GM18498 (cell line): ENCODE measurements at regions not wholly inside any gene's neighbourhood (a gene's known extent, or its start where the extent isn't known, plus 50 kb on each side); places are given as distances from the start of the nearest gene placed in this dataset.

Experiments used
- ATAC-seq: cut with Tn5 transposase; IDR thresholded peaks from one replicate; pipeline ENCODE4 v1.9.1; 2021; ENCODE audit warnings: mild to moderate bottlenecking, moderate library complexity; ENCODE audit not compliant: unreplicated experiment

GRCh38 chr17:70230850-70231640 lies 61.7 kb downstream of the KCNJ2 start:
- ATAC-seq: no peak

- no peak for ATAC-seq
Measured at GRCh38 chr17:70232466-70232865, 63.1 kb downstream of the KCNJ2 start.

GRCh38 chr17:70235252-70235651 lies 65.9 kb downstream of the KCNJ2 start:
- no peak for ATAC-seq

GRCh38 chr17:70238228-70238627 lies 68.9 kb downstream of the KCNJ2 start:
- no peak for ATAC-seq

- no peak for ATAC-seq
Measured at GRCh38 chr17:70238646-70239045, 69.3 kb downstream of the KCNJ2 start.

GRCh38 chr17:70239391-70239826 lies 70.1 kb downstream of the KCNJ2 start:
- ATAC-seq: no peak

- ATAC-seq: no peak
Measured at GRCh38 chr17:70241071-70241470, 71.7 kb downstream of the KCNJ2 start.

- ATAC-seq: no peak
Measured at GRCh38 chr17:70242781-70243437, 73.6 kb downstream of the KCNJ2 start.

GRCh38 chr17:70251706-70252105 lies 82.4 kb downstream of the KCNJ2 start:
- ATAC-seq: no peak

- no peak for ATAC-seq
Measured at GRCh38 chr17:70254735-70255460, 85.6 kb downstream of the KCNJ2 start.

GRCh38 chr17:70256751-70257150 lies 87.4 kb downstream of the KCNJ2 start:
- no peak for ATAC-seq

- no peak for ATAC-seq
Measured at GRCh38 chr17:70258465-70258864, 89.1 kb downstream of the KCNJ2 start.

- no peak for ATAC-seq
Measured at GRCh38 chr17:70259400-70259799, 90.1 kb downstream of the KCNJ2 start.

GRCh38 chr17:70261170-70261569 lies 91.8 kb downstream of the KCNJ2 start:
- ATAC-seq: no peak

GRCh38 chr17:70265471-70265870 lies 96.1 kb downstream of the KCNJ2 start:
- no peak for ATAC-seq

- no peak for ATAC-seq
Measured at GRCh38 chr17:70266394-70266793, 97.1 kb downstream of the KCNJ2 start.

- ATAC-seq: no peak
Measured at GRCh38 chr17:70268383-70268782, 99.1 kb downstream of the KCNJ2 start.

GRCh38 chr17:70270554-70270953 lies 101.2 kb downstream of the KCNJ2 start:
- ATAC-seq: no peak

- no peak for ATAC-seq
Measured at GRCh38 chr17:70271200-70271599, 101.9 kb downstream of the KCNJ2 start.

GRCh38 chr17:70271672-70272071 lies 102.3 kb downstream of the KCNJ2 start:
- ATAC-seq: no peak

GRCh38 chr17:70274255-70274654 lies 104.9 kb downstream of the KCNJ2 start:
- ATAC-seq: no peak

GRCh38 chr17:70276906-70277305 lies 107.6 kb downstream of the KCNJ2 start:
- no peak for ATAC-seq
